GM03348 (cell line): ENCODE measurements at regions not wholly inside any gene's neighbourhood (a gene's known extent, or its start where the extent isn't known, plus 50 kb on each side); places are given as distances from the start of the nearest gene placed in this dataset.
"Not testable (repeated sequence)": the region's sequence is repeated elsewhere in the genome, so short reads cannot be mapped to it uniquely, and the experiment has no call there.

Experiments
- DNase-seq: peaks from one replicate; pipeline ENCODE4 v3.0.0; 2012; ENCODE audit warnings: low spot score

DNA sequence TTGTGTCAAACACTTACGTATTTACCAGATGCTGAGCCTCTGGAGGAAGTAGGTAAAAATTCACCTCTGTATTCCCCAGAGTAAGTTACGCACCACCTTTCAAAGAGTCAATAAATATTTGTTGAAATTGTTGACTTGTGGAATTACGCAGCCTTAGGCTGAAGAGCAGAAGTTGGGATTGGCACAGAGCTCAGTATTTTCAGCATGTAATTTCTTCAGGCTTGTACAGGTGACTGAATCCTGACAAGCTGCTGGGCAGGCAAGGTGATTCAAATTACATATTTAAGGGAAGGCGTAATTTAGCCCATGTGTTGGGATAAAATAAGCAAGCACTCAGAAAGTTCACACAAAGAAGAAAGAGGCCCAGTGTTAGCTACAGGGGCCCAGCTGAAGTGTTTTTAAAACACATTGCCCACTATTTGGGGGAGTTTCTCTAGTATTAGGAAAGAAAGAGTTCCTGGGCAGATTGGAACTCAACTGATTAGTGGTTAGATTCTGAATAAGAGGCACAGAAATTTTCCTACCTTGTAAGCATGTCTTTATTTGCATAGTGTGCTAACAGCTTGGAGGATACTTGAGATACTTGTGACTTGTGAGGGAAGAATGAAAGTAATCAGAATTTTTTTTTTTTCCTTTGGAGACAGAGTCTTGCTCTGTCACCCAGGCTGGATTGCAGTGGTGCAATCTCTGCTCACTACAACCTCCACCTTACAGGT is 165.3 kb upstream of the FBXL7 start:
- no peak for DNase-seq

DNA sequence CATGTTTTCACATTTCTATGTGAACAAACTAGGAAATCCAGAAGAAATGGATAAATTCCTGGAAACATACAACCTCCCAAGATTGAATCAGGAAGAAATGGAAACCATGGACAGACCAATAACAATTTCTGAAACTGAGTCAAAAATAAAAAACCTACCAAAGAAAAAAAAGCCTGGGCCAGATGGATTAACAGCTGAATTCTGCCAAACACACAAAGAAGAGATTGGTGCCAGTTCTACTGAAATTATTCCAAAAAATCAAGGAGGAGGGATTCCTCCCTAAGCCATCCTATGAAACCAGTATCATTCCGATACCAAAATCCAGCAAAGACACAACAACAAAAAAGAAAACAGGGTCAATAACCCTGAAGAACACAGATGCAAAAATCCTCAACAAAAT is 166.9 kb upstream of the FBXL7 start:
- DNase-seq = no peak

DNA sequence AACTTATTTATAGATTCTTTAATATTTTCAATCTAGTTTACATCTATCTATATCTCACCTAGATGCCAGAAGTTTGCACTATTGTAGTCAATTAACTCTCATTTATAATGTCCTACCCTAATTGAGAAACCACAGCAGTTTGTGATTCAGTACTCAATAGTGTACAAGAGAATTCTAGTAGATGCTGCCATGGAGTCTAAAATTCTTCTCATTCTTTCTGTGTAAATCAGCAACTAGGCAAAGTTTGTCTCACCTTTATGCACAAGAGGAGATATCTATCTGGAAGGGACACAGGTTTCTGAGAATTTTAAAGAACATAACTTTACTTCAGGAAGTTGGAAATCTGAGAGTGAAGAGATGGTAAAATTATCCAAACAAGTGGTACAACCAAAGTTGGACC is 173.0 kb upstream of the FBXL7 start:
- DNase-seq = no peak

- DNase-seq = no peak
Observed at GRCh38 chr5:15326471-15326870, 173.5 kb upstream of the FBXL7 start.

GRCh38 chr5:15322421-15322820 is 177.6 kb upstream of the FBXL7 start:
- DNase-seq = no peak

DNA sequence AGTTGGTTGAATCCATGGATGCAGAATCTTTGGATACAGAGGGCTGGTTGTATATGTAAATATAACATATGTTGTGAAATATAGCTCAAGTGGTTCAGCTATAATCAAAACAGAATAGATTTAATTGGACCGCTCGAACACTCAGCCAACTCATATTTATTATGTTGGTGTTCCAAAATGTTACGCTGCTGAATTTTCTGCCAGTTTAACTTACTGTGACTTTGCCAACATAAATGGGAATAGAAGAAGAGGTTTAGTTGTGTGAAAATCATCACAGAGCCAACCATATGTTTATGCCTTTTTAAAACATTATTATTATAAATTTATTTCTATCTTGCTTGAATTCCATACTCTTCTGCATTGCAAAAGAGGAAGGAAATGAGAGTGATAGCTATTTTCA is 178.2 kb upstream of the FBXL7 start:
- no peak for DNase-seq

DNA sequence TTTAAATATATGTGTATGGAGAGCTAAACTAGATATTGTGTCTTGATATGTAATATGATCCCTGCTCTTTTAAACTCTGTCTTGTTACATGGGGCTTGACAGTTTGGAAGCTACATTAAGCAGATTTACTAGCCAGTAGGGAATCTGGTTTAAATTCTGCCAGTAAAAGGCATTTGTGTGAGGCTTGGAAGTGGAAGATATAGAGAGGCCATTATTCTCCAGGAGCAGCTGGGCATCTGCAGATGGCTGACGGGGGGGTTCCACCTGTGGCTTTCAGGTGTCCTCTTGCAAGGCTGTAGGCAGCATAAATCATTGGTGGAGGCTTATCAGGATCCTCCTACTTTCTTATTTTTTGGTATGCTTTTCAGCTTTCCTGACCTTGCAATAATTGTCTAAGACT is 179.1 kb upstream of the FBXL7 start:
- DNase-seq = no peak

GRCh38 chr5:15304914-15305834 is 194.8 kb upstream of the FBXL7 start:
- DNase-seq = no peak

GRCh38 chr5:15304066-15304731 is 195.8 kb upstream of the FBXL7 start:
- no peak for DNase-seq

DNA sequence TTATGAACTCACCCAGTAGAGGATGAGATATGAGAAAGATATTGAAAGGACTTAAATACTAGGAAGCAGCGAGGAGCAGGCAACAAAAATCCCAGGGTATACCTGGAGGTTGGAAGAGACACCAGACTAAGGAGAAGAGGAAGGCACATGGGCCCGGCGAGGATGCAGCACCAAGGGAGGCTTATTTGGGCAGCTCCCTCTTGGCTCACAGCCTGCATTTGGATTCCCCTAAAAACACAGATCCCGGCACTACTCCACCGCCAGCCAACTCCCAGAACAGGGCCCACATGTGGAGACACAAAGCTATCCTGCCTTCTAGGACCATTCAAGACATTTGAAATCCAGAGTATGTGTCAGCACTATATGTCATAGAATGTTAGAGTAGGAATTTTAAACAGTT is 199.8 kb upstream of the FBXL7 start:
- DNase-seq = no peak

DNA sequence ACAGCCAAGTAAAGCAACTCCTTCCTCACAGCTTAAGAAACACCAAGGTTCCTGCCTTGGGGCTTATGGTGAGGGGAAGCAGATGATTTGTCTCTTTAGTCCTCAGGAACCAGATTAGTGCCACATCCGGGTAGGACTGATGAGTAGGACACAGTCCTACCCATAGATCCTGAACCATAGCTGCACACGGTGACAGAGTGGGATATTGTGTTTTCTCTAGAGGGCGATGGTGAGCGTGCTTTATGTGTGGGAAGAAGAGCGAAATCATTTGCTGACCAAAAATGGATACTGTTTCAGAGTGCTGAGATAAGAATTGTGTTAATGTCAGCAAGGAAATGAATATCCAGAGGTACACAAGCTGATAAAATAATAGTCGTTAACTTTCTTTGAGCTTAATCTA is 209.0 kb upstream of the FBXL7 start:
- no peak for DNase-seq

DNA sequence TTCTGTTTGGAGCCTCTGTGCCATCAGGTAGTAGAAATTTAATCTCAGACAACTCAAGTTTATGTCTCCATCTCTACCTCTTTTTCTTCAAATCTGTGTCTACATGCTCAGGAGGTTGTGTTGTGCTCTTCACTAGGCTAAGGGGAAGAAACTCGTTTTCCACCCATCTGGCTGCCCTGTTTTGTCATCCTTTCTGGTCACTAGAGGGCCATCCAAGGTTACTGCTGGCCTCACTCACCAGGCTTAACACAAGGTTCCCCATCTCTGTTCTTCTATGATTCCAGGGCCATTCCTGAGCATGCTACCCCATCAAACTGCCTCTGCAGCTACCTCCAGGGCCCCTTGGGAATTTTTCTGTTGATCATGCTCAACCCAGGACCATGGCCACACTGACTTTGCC is 213.3 kb upstream of the FBXL7 start:
- DNase-seq = no peak

DNA sequence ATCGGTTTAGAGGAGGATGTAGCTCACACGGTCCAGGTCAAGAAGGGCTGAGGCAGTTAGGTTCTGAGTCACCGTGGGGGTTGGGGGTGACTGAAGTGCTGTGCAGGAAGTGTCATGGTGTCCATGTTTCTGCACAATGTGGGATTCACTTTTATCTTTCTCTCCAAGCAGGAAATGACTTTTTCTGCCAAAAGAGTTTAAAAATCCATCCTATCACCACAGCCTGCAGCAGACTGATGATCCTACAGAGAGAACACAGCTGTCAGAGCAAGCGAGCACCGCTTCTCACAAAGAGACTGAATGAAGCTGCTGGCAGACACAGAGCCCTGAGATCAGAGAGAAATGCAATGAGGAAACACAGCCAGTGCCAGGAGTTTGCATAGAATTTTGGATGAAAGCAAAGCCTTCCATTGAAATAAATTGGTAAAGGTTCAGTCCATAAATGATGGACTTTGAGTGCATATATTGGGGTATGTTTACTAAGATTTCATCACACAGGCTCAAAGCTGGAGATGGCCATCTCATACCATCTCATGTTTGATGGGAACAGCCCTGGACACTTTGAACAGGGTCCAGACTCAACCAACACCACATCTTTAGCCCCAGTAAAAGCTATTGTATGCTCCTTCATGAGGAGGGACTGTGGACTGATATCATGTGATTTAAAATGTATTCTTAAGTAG is 213.9 kb upstream of the FBXL7 start:
- DNase-seq = peak; percentile 48

GRCh38 chr5:15284706-15285105 is 215.3 kb upstream of the FBXL7 start:
- no peak for DNase-seq

DNA sequence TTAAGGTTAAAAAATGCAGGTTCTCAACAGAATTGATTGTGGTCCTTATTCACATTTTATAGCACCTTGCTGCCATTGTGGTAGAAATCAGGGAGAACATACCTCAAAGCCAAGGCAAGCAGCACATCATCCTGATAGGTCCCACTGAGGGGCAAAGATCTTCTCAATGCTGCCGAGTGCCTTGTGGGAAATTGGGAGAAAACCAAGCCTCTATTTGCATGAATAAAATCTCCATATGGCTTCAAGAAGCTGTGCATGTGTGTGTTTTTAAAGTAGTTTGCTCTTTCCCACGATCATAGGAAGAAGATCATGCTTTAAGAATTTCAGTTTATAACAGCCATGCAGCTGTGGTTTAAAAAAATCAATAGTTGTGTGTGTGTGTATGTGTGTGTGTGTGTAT is 216.9 kb upstream of the FBXL7 start:
- DNase-seq = no peak

DNA sequence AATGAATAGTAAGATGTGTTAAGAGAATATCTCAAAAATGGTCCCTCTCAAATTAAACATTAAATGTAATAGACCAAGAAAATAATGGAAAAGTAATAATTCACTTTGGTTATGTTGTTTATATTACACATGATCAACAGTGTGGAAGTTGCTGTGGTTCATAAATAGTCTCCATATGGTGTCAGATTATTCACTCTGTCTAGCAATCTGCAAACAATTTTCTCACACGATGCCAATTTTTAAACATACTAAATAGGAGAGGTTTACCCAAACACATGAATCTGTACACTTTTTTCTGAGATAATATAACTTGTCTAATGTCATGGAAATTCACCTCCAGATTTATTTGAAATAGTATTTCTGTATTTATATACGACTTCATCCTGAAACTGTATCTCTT is 217.4 kb upstream of the FBXL7 start:
- DNase-seq = no peak

- not testable (repeated sequence) for DNase-seq
Observed at GRCh38 chr5:15271596-15271995, 228.4 kb upstream of the FBXL7 start.

DNA sequence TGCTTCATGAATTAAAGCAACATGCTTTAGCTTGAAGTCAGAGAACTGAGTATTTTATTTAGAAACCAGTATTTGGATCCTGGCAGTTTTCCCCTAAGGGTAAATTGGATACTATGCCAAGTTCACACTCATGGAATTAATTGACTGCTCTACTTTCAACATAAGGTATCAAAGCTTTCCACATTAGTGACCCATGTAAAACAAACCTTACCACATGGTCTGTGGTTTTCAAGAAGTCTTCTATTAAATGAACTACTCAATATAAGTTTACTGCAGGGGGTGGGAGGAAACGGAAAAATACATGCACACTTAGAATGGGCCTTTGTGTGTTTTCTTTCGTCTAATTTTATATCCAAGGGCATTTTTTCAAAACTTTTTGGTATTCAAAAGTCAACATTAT is 232.0 kb upstream of the FBXL7 start:
- DNase-seq = no peak

- DNase-seq = no peak
Observed at GRCh38 chr5:15266841-15267240, 233.1 kb upstream of the FBXL7 start.

GRCh38 chr5:15266229-15266628 is 233.8 kb upstream of the FBXL7 start:
- no peak for DNase-seq

DNA sequence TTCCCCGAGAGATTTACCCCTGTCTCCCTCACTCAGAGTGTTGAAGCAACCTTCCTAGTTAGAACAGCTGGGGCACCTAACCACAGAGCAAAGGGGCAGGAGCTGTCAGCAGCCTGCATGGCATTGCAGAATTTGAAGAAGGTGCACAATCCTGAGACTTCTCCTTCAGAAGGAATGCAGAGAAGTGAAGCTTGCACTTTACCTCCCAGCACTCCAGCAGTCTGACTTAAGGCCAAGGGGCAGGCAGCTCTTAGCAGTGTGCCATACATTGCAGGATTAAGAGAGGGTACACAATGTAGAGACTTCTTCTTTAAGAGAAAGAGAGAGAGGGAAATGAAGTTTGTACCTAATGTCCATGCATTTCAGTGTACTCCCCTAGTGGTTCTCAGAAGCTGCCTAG is 236.0 kb upstream of the FBXL7 start:
- no peak for DNase-seq

GRCh38 chr5:15263406-15263805 is 236.6 kb upstream of the FBXL7 start:
- DNase-seq = no peak
